Thymus (tissue), 11 donors: ENCODE measurements at regions not wholly inside any gene's neighbourhood (a gene's known extent, or its start where the extent isn't known, plus 50 kb on each side); places are given as distances from the start of the nearest gene placed in this dataset.
"Not testable (repeated sequence)": the region's sequence is repeated elsewhere in the genome, so short reads cannot be mapped to it uniquely, and the experiment has no call there.

Source experiments
- DNase-seq, 9 donors: peaks; one replicate each; pipeline ENCODE4 v3.0.0-alpha.2; 2013; ENCODE audit warnings: low spot score in 9 of 9, low read depth in 6 of 9, missing footprints in 1 of 9
- H3K27ac ChIP-seq, 2 donors: one replicate each; pipeline ENCODE4 v1.5.1; 2013; ENCODE audit warnings: control low read depth in 1 of 2, low read depth in 1 of 2, low read length in 1 of 2, mild to moderate bottlenecking in 1 of 2, moderate library complexity in 1 of 2
- H3K27me3 ChIP-seq, 2 donors: one replicate each; pipeline ENCODE4 v1.5.1; 2013; ENCODE audit warnings: low read length in 1 of 2; ENCODE audit not compliant: control insufficient read depth in 2 of 2, insufficient read depth in 1 of 2
- H3K36me3 ChIP-seq, 2 donors: one replicate each; pipeline ENCODE4 v1.5.1; 2013; ENCODE audit warnings: low read length in 1 of 2, mild to moderate bottlenecking in 1 of 2, moderate library complexity in 1 of 2; ENCODE audit not compliant: control insufficient read depth in 2 of 2, insufficient read depth in 2 of 2
- H3K4me1 ChIP-seq, 2 donors: one replicate each; pipeline ENCODE4 v1.5.1; 2013; ENCODE audit warnings: low read length in 2 of 2; ENCODE audit not compliant: control insufficient read depth in 2 of 2, insufficient read depth in 2 of 2
- H3K4me3 ChIP-seq, 2 donors: one replicate each; pipeline ENCODE4 v1.5.1; 2013; ENCODE audit warnings: low read length in 2 of 2, control low read depth in 1 of 2, mild to moderate bottlenecking in 1 of 2
- H3K9me3 ChIP-seq, 2 donors: one replicate each; pipeline ENCODE4 v1.5.1; 2013; ENCODE audit warnings: low read length in 1 of 2, mild to moderate bottlenecking in 1 of 2; ENCODE audit not compliant: control insufficient read depth in 2 of 2, insufficient read depth in 1 of 2
- WGBS: extraction: QIAGEN DNeasy Blood & Tissue Kit; methylation state at CpG from one replicate; pipeline ENCODE4 v1.1.7; 2013; 5-methylcytosine and 5-hydroxymethylcytosine counted together
- donor health status: healthy.

DNA sequence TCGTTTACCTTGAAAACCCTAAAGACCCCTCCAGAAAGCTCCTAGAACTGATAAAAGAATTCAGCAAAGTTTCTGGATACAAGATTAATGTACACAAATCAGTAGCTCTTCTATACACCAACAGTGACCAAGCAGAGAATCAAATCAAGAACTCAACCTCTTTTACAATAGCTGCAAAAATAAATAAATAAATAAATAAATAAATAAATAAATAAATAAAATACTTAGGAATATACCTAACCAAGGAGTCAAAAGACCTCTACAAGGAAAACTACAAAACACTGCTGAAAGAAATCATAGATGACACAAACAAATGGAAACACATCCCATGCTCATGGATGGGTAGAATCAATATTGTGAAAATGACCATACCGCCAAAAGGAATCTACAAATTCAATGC, 186.8 kb upstream of the EOLA2 start:
- not testable (repeated sequence) for H3K4me1 ChIP-seq, H3K27me3 ChIP-seq, H3K9me3 ChIP-seq, DNase-seq, H3K27ac ChIP-seq, H3K36me3 ChIP-seq, H3K4me3 ChIP-seq
- 98% methylated on average over 2 of the region's 2 CpGs for WGBS

DNA sequence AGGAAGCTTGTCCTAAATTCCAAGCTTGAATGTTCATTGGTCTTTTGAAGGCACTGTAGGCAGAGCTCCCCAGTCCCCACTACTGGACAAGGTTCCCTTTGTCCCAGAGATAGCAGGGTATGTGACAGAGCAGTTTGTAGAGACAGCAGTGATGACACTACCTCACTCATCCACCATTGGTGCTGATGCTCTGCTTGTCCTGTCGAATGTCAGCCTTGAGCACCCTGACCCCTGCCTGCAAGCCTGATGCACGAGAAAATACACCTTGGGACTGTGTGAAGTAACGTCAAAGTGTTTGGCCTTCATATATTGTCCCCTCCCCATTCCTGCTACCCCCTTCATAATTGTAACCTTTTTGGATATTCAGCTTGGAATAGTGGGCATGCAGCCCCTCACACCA, 188.9 kb upstream of the EOLA2 start:
- H3K27me3 ChIP-seq, result no peaks in the 10 kb centered on the region
- WGBS, result 97% methylated on average over 3 of the region's 3 CpGs
- H3K9me3 ChIP-seq, result no peaks in the 10 kb centered on the region
- H3K36me3 ChIP-seq, result no peaks in the 10 kb centered on the region
- H3K27ac ChIP-seq, result no peak overlapping the region
- no peak overlapping the region for H3K4me3 ChIP-seq
- H3K4me1 ChIP-seq, result no peaks in the 10 kb centered on the region
- no peak for DNase-seq

DNA sequence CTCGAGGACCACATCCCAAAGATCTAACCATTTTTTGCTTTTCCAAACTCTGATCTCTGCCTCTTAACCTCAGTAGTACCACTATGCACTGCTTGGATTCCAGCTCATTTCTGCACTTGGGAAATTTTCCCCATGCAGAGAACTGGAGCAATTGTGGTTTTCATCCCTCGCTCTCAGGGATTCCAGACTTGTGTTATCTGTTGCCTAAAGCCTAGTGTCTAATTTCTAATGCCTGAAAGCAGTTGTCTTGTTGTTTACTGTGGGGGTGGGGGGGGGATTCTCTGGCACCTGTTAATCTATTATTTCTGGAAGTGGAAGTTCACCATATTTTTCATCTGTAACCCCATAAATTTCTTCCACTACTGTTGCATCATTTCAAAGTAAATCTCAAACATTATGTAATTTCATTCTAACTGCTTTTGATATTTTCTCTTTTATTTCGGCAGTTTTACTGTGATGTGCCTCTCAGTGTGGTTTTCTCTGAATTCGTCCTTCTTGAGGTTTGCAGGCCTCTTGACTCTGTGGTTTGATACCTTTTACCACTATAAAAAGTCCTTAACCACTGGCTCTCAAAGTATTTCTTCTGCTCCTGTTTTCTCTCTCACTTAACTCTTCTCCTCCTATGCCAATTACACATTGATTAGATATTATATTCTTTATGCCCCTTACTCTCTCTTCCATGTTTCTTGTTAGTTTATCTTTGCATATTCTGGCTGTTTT, 205.6 kb upstream of the EOLA2 start:
- no peak for DNase-seq
- H3K9me3 ChIP-seq, result no peaks in the 10 kb centered on the region
- H3K27me3 ChIP-seq, result no peaks in the 10 kb centered on the region
- H3K36me3 ChIP-seq, result no peaks in the 10 kb centered on the region
- no peak overlapping the region for H3K4me3 ChIP-seq
- WGBS, result 50% methylated on average over 4 of the region's 4 CpGs
- H3K27ac ChIP-seq, result no peak overlapping the region
- H3K4me1 ChIP-seq, result no peaks in the 10 kb centered on the region

DNA sequence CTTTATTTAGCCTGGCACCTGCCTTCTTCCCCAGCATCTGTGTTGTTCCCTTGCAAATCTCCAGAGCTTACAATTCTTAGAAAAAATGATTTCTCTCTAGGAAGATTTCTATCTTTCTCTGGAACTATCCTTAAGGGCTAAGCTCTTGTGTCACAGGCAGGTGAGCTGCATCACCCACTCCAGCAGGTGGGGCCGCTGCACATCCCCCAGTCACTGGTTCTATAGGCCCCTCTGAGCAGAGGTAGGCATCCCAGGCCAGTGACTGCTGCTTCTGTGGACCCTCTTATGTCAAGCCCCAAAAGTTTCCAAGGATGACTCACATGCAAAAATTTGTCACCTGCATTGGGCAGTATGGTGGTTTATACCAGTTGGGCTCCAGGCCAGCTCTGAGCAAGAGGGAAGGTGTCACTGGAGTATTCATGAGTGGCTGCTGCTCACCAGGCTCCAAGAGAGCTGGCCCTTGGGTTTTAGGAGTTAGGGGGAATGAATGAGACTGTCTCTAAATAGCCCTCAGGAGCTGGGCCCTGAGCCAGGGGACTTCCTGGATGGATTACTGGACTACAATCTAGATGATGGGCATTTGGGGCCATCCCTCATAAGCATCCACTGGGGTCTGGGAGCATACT, 208.1 kb upstream of the EOLA2 start:
- H3K27ac ChIP-seq, result no peak overlapping the region
- no peaks in the 10 kb centered on the region for H3K4me1 ChIP-seq
- DNase-seq, result no peak
- H3K4me3 ChIP-seq, result no peak overlapping the region
- 96% methylated on average over 1 of the region's 1 CpG for WGBS
- no peaks in the 10 kb centered on the region for H3K36me3 ChIP-seq
- H3K9me3 ChIP-seq, result no peaks in the 10 kb centered on the region
- H3K27me3 ChIP-seq, result no peaks in the 10 kb centered on the region

DNA sequence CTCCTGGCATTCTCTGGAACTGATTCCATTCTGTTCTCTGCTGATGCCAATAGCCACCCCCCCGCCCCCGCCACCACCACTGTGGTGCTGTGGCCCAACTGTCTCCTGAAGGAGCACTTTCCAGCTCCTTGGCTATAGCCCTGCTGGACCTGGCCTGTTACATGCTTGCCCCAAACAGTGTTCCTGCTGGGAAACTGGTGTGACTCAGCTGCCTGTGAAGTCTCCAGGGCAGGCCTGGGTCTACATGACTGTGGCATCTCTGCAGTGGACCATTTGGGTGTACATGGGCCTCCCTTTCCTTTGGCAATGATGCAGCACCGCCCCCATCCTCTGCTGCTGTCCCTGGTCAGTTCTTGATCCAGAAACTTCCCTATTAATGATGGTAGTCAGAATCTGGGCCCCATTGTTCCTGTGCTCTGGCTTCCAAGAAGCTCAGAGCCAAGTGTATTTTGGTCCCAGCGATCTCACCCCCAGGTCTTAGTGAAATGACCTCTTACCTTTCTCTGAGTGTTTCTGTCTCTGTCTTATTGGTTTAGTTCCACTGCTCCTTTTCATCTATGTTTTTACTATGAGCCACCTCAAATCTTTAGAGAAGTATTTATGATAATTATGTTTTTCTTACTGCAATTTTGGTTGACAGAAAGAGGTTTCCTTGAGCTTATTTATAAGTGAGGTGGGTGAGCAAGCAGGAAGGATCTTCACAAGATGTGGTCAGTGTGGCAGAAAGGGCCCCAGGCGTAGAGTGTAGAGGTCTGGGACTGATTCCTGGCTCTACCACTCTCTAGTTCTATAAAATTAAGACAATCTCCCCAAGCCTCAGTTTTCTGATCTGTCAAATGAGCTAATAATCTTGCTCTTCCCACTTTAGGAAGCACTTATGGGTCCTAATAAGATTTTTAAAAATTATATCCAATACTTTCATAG, 210.7 kb upstream of the EOLA2 start:
- Histone ChIP-seq H3K4me1 (no peaks in the 10 kb centered on the region), H3K4me3 (no peak overlapping the region), H3K9me3 (no peaks in the 10 kb centered on the region), H3K36me3 (no peaks in the 10 kb centered on the region), H3K27me3 (no peaks in the 10 kb centered on the region), H3K27ac (no peak overlapping the region)
- no peak for DNase-seq
- 75% methylated on average over 5 of the region's 5 CpGs for WGBS

DNA sequence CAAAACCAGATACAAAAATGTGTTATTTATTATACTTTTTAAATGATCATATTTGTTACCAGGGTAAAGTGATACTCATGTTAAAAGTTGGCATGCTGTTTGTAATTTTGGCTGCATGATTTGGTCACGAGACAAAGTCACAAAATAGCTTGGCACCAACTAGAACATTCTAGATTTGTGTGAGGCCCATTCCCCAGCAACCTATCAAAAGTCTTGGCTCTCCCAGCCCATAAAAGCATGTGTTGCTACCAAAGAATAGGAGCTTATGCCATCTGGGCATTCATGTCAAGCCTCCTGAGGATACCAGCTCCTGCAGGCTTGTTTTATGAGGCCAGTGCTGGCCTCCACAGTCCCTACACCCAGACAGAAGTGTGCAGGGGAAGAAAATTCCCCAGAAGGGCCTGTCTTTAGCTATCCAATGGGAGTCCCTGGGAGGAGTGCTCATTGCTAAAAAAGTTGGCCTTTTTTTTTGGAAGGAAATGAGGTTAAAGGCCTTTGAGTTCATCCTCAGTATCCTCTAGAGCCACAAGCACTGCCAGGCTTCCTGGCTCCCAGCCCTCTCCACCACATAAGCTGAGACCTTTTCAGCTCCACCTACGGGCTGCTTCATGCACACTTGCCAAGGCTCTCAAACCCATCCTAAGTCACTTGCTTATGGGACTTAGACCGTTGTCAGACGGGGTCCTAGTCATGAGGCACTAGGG, 211.9 kb upstream of the EOLA2 start:
- H3K36me3 ChIP-seq, result no peaks in the 10 kb centered on the region
- no peaks in the 10 kb centered on the region for H3K4me1 ChIP-seq
- DNase-seq, result no peak
- no peaks in the 10 kb centered on the region for H3K9me3 ChIP-seq
- H3K27ac ChIP-seq, result no peak overlapping the region
- no peak overlapping the region for H3K4me3 ChIP-seq
- 93% methylated on average over 4 of the region's 4 CpGs for WGBS
- no peaks in the 10 kb centered on the region for H3K27me3 ChIP-seq

DNA sequence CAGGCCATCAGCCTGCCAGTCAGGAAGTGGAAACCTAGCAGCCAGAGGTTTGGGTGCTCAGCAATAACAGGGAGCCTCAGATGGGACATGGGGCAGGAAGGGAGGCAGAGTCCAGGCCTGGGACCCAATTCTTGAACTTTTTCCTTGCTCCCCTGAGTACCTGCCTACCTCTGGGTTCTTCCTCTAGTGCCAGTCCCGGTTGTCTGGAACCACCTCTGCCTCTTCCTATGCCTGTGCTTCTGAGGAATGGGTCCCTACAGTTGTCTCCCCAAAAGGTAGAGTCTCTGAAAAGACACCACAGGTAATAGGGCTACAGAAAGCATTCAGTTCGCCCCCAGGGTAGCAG, 212.4 kb upstream of the MAMLD1 start:
- H3K4me3 ChIP-seq, result no peak overlapping the region
- H3K27me3 ChIP-seq, result no peaks in the 10 kb centered on the region
- H3K4me1 ChIP-seq, result no peaks in the 10 kb centered on the region
- no peaks in the 10 kb centered on the region for H3K36me3 ChIP-seq
- WGBS, result 98% methylated on average over 2 of the region's 2 CpGs
- DNase-seq, result no peak
- no peaks in the 10 kb centered on the region for H3K9me3 ChIP-seq
- no peak overlapping the region for H3K27ac ChIP-seq

DNA sequence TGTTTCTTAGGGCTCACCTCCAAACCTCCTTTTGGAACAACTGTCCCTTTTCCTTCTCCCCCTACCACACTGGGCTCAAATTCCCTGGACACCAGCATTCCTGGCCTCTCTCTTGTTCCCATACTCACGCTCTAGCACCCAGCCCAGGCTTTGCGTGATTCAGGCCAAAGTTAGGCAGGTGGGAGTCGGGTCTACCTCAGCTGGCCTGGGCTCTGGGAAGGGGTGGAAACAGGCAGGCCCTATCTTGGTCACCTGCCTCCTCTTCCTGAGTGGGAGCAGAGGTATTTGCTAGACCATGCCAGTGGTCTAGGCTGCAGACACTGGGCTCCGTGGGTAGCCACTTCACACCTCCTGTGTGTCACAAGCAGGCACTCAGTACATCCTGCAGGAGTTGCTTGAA, 211.1 kb upstream of the MAMLD1 start:
- Histone ChIP-seq H3K4me1 (no peaks in the 10 kb centered on the region), H3K4me3 (no peak overlapping the region), H3K36me3 (no peaks in the 10 kb centered on the region), H3K9me3 (no peaks in the 10 kb centered on the region), H3K27me3 (no peaks in the 10 kb centered on the region), H3K27ac (no peak overlapping the region)
- no peak for DNase-seq
- WGBS, result 100% methylated on average over 4 of the region's 4 CpGs

DNA sequence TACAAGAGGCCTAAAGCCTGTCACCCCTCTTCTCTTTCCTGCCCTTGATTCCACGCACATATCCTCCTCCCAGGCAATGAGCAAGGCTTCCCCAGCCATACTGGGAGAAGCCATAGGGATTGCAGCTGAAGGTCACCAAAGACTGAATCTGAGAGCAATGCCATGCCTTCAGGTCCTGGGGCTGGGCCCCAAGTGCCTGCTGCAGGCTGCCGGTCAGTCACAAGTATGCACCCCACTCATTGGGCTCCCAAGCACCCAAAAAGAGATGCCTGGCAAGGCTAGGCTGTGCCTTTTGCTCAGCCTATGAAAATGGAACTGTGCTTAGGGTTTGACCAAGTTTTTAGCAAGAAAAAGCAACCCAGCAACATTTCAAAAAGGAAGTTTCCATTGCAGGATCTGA, 210.6 kb upstream of the MAMLD1 start:
- H3K4me1 ChIP-seq, result no peaks in the 10 kb centered on the region
- no peak overlapping the region for H3K4me3 ChIP-seq
- H3K36me3 ChIP-seq, result no peaks in the 10 kb centered on the region
- no peaks in the 10 kb centered on the region for H3K9me3 ChIP-seq
- 100% methylated on average over 2 of the region's 2 CpGs for WGBS
- H3K27me3 ChIP-seq, result no peaks in the 10 kb centered on the region
- DNase-seq, result no peak
- no peak overlapping the region for H3K27ac ChIP-seq
